DOHH2 (cell line): ENCODE measurements at regions not wholly inside any gene's neighbourhood (a gene's known extent, or its start where the extent isn't known, plus 50 kb on each side); places are given as distances from the start of the nearest gene placed in this dataset.

Experiments used
- H3F3A ChIP-seq: fragments of 200-600 bp; sonication (generic), shearing (Covaris generic); 2 replicates; pipeline ENCODE4 v1.6.0; 2016; ENCODE audit warnings: antibody characterized with exemption, mild to moderate bottlenecking; ENCODE audit not compliant: control insufficient read depth, insufficient read depth
- H3K27ac ChIP-seq: fragments of 200-600 bp; sonication (generic); 2 replicates; pipeline ENCODE4 v1.5.1; 2014; ENCODE audit warnings: low read depth, mild to moderate bottlenecking, low read length, moderate library complexity
- H3K27me3 ChIP-seq: fragments of 200-600 bp; sonication (generic); 2 replicates; pipeline ENCODE4 v1.6.1; 2014; ENCODE audit warnings: mild to moderate bottlenecking, low read length, mixed read lengths; ENCODE audit not compliant: control insufficient read depth
- H3K36me3 ChIP-seq: fragments of 200-600 bp; sonication (generic); 2 replicates; pipeline ENCODE4 v1.6.1; 2014; ENCODE audit warnings: mild to moderate bottlenecking, low read length, moderate library complexity, mixed read lengths; ENCODE audit not compliant: control insufficient read depth
- H3K4me1 ChIP-seq: fragments of 200-600 bp; sonication (generic); 2 replicates; pipeline ENCODE4 v1.6.1; 2014; ENCODE audit warnings: mild to moderate bottlenecking, low read length, mixed read lengths; ENCODE audit not compliant: control insufficient read depth
- H3K4me2 ChIP-seq: fragments of 200-600 bp; sonication (generic); 2 replicates; pipeline ENCODE4 v1.6.0; 2014; ENCODE audit warnings: mild to moderate bottlenecking, low read length, moderate library complexity
- H3K4me3 ChIP-seq: fragments of 200-600 bp; sonication (generic); 2 replicates; pipeline ENCODE4 v1.5.1; 2014; ENCODE audit warnings: mild to moderate bottlenecking, low read length, mixed read lengths
- H3K79me2 ChIP-seq: fragments of 200-600 bp; sonication (generic); 2 replicates; pipeline ENCODE4 v1.6.1; 2014; ENCODE audit warnings: mild to moderate bottlenecking, low read length, mixed read lengths; ENCODE audit not compliant: control insufficient read depth
- H3K9me2 ChIP-seq: fragments of 200-600 bp; sonication (generic); replicated peaks from 2 replicates; pipeline ENCODE4 v1.6.1; 2014; ENCODE audit warnings: mild to moderate bottlenecking, low read length, mixed read lengths; ENCODE audit not compliant: control insufficient read depth
- H3K9me3 ChIP-seq: fragments of 200-600 bp; sonication (generic); 2 replicates; pipeline ENCODE4 v1.6.1; 2014; ENCODE audit warnings: antibody characterized with exemption, low read length, mixed read lengths; ENCODE audit not compliant: control insufficient read depth, insufficient read depth
- H4K20me1 ChIP-seq: fragments of 200-600 bp; sonication (generic); 2 replicates; pipeline ENCODE4 v1.6.0; 2014; ENCODE audit warnings: low read depth, mild to moderate bottlenecking, antibody characterized with exemption, low read length, moderate library complexity; ENCODE audit not compliant: control insufficient read depth, insufficient read depth
- EZH2phosphoT487 ChIP-seq: fragments of 200-600 bp; sonication (generic); IDR thresholded peaks from 2 replicates; pipeline ENCODE4 v1.6.1; 2017; ENCODE audit warnings: borderline replicate concordance, mild to moderate bottlenecking, antibody characterized with exemption, low read length, moderate library complexity, mixed read lengths
- TF ChIP-seq, protein P1 (sequence below): fragments of 200-600 bp; sonication (generic); IDR thresholded peaks from one replicate; pipeline ENCODE4 v1.5.1; 2014; ENCODE audit warnings: antibody characterized with exemption, mild to moderate bottlenecking, low read depth, low read length; ENCODE audit not compliant: poor library complexity, severe bottlenecking

DNA sequence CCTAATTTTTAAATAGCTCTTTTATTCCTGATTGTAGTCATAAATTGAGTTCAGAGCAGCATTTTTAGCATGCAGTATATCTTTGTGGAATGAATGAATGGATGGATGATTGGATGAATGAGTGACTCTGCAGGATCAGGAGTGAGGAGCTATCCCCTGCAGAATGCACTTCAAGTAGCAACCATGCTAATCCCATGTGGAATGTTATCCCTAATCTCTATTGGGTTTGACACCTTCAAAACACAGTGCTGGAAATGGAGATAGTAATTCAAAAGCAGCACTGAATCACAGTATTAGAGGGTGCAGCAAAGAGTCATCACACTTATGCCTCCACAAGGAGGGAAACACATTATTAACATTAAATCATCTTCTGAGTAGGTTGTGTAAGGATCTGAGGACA is 501.9 kb downstream of the SHISA9 start:
- no peaks in the 10 kb centered on the region for H3K79me2 ChIP-seq
- H3K27ac ChIP-seq, result no peak overlapping the region
- no peak overlapping the region for H3K4me3 ChIP-seq
- H4K20me1 ChIP-seq, result no peaks in the 10 kb centered on the region
- no peaks in the 10 kb centered on the region for H3K36me3 ChIP-seq
- H3K4me2 ChIP-seq, result no peak overlapping the region
- H3K9me2 ChIP-seq, result no peaks in the 10 kb centered on the region
- H3K9me3 ChIP-seq, result no peaks in the 10 kb centered on the region
- no peaks in the 10 kb centered on the region for H3K27me3 ChIP-seq
- TF ChIP-seq EZH2phosphoT487, result no peak
- TF ChIP-seq, protein P1, sequence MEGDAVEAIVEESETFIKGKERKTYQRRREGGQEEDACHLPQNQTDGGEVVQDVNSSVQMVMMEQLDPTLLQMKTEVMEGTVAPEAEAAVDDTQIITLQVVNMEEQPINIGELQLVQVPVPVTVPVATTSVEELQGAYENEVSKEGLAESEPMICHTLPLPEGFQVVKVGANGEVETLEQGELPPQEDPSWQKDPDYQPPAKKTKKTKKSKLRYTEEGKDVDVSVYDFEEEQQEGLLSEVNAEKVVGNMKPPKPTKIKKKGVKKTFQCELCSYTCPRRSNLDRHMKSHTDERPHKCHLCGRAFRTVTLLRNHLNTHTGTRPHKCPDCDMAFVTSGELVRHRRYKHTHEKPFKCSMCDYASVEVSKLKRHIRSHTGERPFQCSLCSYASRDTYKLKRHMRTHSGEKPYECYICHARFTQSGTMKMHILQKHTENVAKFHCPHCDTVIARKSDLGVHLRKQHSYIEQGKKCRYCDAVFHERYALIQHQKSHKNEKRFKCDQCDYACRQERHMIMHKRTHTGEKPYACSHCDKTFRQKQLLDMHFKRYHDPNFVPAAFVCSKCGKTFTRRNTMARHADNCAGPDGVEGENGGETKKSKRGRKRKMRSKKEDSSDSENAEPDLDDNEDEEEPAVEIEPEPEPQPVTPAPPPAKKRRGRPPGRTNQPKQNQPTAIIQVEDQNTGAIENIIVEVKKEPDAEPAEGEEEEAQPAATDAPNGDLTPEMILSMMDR, result no peak
- no peaks in the 10 kb centered on the region for H3F3A ChIP-seq
- no peaks in the 10 kb centered on the region for H3K4me1 ChIP-seq

DNA sequence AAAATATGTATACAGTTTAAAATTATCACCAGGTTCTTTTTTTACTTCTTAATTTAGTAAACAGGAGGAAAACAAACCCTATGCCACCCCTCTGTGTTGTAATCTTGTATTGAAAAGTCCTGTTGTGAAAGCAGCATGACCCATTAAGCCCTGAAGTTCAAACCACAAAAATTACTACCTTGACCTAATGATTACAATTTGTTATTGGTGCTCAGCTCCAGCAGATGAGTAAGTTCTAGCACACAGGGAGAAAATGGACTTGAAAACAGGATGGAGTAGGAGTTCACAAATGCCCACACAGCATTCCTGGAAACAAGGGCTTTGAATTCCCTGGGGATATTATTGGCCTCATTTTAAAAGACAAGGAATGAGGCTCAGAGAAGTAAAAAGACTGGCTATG is 505.8 kb upstream of the ERCC4 start:
- Histone ChIP-seq H3K36me3 (no peaks in the 10 kb centered on the region), H4K20me1 (no peaks in the 10 kb centered on the region), H3K79me2 (no peaks in the 10 kb centered on the region), H3K9me2 (no peaks in the 10 kb centered on the region), H3K9me3 (peaks cover 3% of the 10 kb centered on the region; the same call in 1 of the 2 replicates), H3K27ac (no peak overlapping the region), H3K4me2 (no peak overlapping the region), H3K4me3 (no peak overlapping the region), H3F3A (no peaks in the 10 kb centered on the region), H3K4me1 (peaks cover 4% of the 10 kb centered on the region), H3K27me3 (no peaks in the 10 kb centered on the region)
- no peak for TF ChIP-seq EZH2phosphoT487
- TF ChIP-seq, protein P1, result no peak

DNA sequence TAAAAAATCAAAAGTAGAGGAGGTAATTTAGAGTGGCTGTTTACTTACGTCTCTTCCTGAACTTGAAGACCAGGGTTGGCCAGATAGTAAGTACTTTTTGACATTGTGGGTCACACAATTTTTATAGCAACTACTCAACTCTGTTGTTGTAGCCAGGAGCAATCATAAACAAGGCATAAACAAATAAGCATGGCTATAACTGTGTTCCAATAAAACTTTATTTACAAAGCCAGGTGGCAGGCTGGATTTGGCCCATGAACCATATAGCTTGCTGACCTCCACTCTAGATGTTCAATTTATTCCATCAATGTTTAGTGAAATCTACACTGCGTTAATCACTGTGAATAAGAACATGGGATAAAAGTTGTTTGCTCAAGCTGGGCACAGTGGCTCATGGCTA is 500.4 kb upstream of the ERCC4 start:
- TF ChIP-seq, protein P1, result no peak
- no peak for TF ChIP-seq EZH2phosphoT487
- Histone ChIP-seq H4K20me1 (no peaks in the 10 kb centered on the region), H3K9me3 (no peaks in the 10 kb centered on the region), H3K36me3 (no peaks in the 10 kb centered on the region), H3K4me1 (0 out of 2 replicates have a peak, but pooled peaks cover 3% of the 10 kb centered on the region), H3K9me2 (no peaks in the 10 kb centered on the region), H3K4me3 (no peak overlapping the region), H3K79me2 (no peaks in the 10 kb centered on the region), H3K4me2 (no peak overlapping the region), H3K27ac (no peak overlapping the region), H3K27me3 (no peaks in the 10 kb centered on the region), H3F3A (no peaks in the 10 kb centered on the region)
